NCI-H1048 (cell line): ENCODE measurements at regions not wholly inside any gene's neighbourhood (a gene's known extent, or its start where the extent isn't known, plus 50 kb on each side); places are given as distances from the start of the nearest gene placed in this dataset.
"Not testable (repeated sequence)": the region's sequence is repeated elsewhere in the genome, so short reads cannot be mapped to it uniquely, and the experiment has no call there.

Source experiments
- DNase-seq: peaks from one replicate; lab custom pipeline; 2025; lab: John Stamatoyannopoulos, UW

DNA sequence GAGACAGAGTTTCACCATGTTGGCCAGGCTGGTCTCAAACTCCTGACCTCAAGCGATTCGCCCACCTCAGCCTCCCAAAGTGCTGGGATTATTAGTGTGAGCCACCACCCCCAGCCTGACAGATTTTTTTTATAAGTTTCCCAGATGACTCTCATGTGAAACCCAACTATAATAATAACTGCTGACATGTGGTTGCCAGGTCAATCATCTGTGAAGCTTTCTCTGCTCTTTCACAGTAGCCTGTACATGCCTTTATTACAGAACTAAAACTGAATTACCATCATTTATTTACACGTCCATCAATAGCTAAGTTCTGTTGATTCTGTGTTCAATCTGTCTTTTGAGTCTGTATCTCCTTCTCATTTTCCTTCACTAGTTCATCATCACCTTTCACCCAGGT is 218.5 kb downstream of the RPS29 start:
- DNase-seq, result no peak

DNA sequence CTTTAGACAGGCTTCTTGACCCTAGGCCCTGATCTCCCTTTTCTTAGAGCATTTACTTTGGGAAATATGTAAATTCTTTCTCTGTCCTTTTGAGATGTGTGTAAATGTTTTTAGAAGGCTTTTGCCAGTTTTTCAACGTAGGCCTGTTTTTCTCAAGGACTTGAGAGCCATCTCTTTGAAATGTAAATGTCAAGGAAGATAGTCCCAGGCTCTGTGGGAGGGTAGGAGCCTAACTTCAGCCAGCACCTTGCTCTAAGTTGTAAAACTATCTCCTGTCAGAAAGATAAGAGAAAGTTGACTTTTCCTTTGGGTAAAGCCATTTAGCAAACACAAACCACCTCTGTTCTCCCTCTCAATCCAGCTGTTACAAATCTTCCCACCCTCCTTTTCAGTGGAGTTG is 219.8 kb downstream of the RPS29 start:
- DNase-seq, result no peak

GRCh38 chr14:49364752-49365117 is 221.4 kb downstream of the RPS29 start:
- DNase-seq, result no peak

- DNase-seq, result no peak
These were observed 222.1 kb downstream of the RPS29 start for GRCh38 chr14:49363821-49364751.

DNA sequence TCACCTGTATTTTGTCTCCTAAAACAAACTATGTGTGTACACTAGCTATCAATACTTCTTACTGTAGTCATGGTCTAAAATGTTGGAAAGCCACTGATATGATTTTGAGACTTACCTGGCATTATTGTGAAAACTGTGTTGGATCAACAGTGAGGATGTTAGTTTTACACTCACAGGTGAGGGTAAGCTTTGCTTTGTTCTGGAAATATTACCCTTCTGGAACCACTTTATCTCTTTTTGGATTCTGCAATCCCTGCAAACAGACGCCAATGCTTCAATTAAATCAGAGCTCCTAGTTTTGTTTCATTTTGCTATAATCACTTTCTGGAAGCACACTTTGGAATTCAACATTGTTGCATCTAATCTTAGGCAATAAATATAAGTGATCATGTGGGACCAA is 223.3 kb downstream of the RPS29 start:
- DNase-seq, result no peak

GRCh38 chr14:49339130-49339529 is 247.1 kb downstream of the RPS29 start:
- no peak for DNase-seq

DNA sequence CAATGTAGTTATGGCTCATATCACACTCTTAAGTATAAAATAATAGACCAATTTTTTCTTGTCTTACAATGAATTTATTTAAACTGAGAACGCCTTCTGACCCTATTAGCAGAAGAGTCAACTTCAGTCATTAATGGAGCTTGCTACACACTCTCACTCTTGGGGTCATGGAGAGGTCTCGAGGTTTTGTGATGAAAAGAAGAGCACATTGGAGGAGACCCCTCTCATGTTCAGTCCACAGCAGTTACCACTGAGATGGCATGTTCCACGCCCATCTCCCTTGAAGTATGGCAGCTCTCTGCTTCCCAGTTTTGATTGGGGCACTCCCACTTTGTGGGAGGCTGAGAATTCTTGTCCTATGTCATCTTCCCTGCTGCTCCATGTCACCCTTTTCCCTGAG is 266.4 kb downstream of the RPS29 start:
- DNase-seq, result no peak

DNA sequence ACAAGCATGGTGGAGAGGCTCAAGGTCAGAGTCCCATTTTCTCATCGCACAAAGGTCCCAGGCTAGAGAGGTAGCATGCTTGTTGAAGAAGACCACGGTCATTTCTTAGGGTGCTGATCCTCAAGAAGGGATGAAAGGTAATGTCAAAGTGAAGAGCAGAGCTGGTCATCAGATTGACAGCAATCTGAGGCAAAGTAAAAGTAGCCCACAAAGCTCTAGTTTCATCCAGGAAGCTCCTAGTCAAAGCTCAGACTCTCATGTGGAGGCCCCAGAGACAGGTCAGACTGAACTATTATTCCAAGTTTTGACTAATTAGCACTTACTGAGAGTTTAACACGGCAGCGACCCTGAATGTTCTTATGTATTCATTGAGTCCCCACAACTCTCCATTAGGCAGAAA is 270.6 kb downstream of the RPS29 start:
- DNase-seq, result no peak

DNA sequence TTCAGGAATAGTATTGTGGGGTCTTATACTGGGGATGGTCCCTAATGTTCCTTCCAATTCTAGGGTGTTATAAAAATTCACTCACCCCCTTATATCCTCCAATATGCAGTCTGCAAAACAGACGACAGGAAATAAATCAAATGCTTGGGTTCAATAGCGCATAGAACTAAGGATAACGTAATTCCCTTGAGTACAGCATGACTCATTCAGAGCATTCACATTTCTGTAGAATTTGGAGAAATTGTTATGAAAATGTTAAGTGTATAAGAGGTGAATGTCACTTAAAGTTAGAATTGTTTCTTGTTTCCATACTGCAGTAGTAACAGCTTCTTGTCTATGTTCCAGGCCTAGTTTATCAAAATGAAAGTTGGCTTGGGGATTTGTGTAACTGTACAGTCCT is 271.4 kb downstream of the RPS29 start:
- DNase-seq, result no peak

GRCh38 chr14:49313108-49313507 is 273.1 kb downstream of the RPS29 start:
- DNase-seq, result no peak

- no peak for DNase-seq
These were observed 275.9 kb downstream of the RPS29 start for GRCh38 chr14:49310298-49310697.

DNA sequence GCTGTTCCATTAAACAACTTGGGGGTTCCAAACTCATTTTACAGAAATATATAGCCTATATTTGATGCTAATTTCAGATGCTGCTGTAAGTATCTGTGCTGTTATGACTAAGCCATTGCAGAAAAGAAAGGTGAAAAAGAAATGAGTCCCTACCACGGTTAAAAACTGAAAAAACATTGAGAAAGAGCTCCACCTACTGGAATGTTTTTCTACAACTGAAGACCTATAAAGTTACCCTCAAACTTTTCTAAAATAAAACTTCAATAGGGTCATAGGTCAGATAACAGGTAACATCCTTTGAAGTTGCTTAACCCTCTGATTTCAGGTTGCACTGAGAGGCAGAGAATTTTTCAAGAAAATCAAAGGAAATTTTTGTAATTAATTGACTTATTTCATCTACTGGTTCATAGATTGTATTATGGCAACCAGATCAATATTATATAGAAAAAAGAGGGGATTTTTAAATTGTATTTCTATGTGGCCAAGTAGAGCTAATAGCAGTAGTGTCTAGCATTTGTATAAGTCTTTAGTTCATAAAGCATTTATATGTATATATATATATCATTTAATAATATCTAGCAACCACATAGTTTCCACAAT is 279.9 kb downstream of the RPS29 start:
- no peak for DNase-seq

- DNase-seq, result peak; percentile 5
These were observed 282.1 kb downstream of the RPS29 start for GRCh38 chr14:49303946-49304516.

GRCh38 chr14:49297102-49297501 is 289.1 kb downstream of the RPS29 start:
- DNase-seq, result no peak

DNA sequence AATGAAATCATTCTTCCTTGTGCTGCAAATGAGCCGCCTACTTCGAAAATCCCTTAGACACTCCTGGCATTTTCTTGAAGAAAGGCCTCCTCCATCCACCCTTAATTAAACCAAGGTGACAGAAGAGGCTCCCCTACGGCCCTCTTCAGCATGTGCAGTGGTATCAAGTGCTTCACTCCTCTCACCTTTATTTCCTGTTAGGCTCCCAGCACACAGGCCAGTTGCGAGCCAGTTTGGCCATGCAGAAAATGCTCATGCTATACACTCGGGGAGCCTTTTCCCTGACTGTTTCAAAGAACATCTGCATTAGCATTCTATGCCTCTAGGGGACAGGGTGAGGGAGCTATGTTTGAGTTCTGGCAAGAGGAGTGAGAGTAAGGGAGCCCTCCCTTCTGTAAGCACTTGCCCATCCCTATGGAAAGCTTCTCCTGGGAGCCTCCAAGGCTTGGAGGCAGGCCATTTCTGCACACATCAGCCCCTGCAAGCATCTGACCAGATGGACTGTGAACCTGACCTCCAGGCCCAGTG is 291.5 kb downstream of the RPS29 start:
- no peak for DNase-seq

- no peak for DNase-seq
These were observed 299.2 kb downstream of the RPS29 start for GRCh38 chr14:49287004-49287403.

DNA sequence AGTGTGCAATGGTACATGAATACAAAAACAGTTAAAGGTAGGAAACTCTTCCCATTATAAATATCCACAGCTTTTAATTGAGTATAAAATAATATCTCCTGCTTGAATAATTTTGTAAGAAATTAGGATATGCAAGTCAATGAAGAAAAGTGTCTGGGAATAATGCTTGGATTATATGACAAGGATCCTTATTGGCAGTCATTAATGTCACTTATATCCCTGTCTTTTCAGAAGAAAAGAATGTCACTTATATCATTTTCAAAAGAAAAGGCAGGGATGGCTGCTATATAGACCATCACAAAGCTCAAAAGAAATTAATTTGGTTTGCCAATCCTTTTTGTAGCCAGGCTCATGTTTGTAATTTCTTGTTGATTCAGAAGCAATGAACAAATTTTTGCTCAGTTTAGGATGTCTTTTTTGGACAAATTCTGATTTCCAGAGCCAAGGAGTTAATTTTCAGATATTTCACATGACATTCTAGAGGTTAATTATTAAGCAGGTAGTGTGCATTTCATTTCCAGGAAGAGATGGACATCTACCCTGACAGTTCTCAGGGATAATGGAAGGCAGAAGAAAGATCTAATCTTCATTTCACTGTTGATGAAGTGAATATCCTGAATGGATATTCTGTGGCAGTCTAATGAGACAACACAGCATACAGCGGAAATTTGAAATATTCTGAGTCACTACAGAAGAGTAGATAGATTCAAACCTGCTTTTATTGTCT is 299.8 kb downstream of the RPS29 start:
- DNase-seq, result no peak

- no peak for DNase-seq
These were observed 305.6 kb downstream of the RPS29 start for GRCh38 chr14:49280566-49280965.

- no peak for DNase-seq
These were observed 335.7 kb downstream of the RPS29 start for GRCh38 chr14:49250517-49250916.

- DNase-seq, result no peak
These were observed 336.1 kb downstream of the RPS29 start for GRCh38 chr14:49250109-49250508.

DNA sequence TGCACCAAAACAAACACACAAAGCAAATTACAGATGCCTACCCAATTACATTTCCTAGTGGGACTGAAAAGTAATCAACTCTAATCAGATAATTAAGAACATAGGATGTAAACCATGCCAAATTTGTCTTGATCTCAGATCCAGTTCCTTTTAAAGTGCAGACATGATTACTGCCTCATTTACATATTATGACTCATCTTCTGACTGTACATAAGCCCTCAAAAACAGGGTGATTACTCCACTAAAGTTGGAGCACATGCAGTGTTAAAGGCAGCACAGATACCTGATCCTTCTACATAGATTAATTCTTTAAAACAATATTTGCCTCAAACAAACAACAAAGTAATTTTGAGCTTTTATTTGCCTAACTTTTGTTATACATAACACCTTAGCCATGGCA is 337.2 kb downstream of the RPS29 start:
- DNase-seq, result no peak

DNA sequence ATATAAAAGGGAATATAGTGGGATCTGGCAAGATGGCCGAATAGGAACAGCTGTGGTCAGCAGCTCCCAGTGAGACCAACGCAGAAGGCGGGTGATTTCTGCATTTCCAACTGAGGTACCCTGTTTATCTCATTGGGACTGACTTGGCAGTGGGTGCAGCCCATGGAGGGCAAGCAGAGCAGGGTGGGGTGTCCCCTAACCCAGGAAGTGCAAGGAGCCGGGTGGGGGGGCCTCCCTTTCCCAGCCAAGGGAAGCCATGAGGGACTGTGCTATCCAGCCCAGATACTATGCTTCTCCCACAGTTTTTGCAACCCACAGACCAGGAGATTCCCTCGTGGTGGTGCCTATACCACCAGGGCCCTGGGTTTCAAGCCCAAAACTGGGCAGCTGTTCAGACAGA is 342.4 kb downstream of the RPS29 start:
- DNase-seq, result not testable (repeated sequence)
